HG03175 (cell line): ENCODE measurements at regions not wholly inside any gene's neighbourhood (a gene's known extent, or its start where the extent isn't known, plus 50 kb on each side); places are given as distances from the start of the nearest gene placed in this dataset.

ENCODE experiments used
- ATAC-seq: cut with Tn5 transposase; IDR thresholded peaks from one replicate; pipeline ENCODE4 v1.9.1; 2021; ENCODE audit warnings: mild to moderate bottlenecking, moderate library complexity; ENCODE audit not compliant: unreplicated experiment

DNA sequence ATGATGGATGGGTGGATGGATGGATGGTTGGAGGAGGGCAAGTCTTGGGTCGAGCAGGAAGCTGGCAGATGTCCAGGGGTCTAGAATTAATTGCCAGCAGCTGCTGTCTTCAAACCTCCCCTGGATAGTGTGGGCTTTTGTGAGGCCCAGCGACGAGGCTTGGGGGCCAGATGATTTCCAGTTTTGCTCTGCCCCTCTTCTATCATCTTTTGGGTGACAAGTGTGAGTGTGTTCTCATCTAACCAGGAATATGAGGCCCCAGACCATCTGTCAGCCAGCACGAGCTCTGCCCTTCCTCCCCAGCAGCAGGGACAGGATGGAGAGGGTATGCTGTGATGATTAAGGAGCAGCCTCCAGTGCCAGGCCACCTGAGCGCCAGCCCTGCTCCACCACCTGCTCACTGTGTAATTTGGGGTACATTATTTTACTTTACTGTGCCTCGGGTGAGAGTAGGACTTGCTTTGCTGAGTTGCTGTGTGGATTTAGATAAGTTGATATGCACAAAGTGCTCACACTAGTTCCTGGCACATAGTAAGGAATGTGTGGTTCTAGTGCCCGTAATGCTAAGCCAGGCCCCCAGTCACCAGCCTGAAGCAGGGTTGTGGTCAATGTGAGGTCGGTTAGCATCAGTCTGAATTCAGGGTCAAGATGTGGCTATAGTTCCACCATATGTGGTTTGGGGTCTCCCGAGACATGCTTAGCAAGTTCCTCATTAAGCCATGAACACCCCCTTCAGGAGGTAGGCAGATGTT lies 251.1 kb downstream of the CYP26B1 start:
- ATAC-seq = no peak

DNA sequence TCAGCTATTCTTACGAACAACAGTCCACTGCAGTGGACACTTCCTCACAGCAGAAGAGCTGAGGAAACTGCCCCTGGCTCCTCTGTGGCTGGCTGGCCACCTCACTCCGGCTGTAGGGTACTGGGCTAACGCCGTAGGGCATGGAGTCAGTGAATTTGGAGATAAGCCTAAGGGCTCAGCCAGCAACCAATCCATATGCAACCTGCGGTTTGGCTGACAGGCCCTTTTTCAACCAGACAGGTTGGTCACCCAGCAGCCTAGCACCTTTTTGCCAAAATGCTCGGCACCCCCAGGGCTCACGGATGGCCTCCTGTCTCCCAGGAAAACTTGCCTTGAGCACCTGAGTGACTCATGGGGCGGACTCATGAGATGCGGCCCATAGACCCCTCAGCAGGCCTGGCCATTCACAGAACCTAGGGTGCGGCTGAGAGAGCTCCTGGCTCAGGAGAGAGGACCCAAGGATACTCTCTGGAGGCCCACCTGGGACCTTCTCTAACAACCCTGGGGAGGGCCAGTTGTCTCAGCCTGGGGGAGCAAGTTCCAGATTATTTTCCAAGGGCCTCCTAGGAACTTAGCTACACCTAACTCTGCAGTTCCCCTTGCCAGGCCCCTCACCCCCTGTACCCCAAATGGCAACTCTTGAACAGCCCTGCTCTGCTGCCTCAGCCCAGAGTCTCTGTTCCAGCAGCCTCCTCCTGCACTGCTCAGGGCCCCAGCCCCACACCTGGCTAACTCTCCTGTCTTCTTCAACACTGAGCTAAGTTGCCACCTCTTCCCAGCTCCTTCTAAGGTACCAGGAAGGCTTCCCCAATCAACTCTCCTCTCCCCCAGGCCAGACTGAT lies 252.1 kb downstream of the CYP26B1 start:
- ATAC-seq = no peak

DNA sequence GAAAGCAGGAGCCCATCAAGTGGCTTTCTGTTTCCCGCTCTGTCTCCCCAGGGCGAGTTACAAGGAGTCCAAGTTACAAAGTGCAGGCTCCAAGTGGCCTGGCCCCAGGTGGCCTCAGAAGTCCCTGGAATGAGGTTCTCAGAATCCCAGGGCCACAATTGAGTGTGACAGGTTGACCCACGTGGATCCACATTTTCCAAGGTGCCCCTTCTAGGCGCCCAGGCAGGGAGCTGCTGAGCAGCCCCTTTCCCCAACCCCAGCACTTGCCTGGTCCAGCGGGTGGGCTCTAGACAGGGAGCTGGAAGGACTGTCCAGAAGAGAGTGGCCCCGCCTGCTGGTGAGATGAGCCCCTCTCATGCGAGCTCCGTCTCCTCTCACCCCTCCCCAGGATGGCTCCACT lies 253.4 kb downstream of the CYP26B1 start:
- no peak for ATAC-seq

DNA sequence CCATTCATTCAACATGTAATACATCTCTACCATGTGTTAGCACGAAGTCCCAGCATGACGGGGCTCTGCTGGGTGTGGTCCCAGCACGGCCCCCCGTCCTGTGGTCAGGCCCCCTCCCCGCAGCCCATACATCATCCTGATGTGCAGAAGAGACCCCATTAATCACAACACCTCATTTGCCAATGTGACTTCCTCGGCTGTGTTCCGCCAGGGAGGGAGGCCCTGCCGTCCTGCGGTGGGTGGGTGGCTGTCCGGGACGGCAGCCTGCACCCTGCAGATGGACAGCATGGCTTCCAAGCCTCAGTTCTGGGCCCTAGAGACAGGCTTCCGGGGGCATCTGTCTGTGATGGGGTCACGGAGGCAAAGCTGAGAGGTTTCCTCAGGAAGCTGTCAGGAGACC lies 254.0 kb downstream of the CYP26B1 start:
- ATAC-seq = no peak

DNA sequence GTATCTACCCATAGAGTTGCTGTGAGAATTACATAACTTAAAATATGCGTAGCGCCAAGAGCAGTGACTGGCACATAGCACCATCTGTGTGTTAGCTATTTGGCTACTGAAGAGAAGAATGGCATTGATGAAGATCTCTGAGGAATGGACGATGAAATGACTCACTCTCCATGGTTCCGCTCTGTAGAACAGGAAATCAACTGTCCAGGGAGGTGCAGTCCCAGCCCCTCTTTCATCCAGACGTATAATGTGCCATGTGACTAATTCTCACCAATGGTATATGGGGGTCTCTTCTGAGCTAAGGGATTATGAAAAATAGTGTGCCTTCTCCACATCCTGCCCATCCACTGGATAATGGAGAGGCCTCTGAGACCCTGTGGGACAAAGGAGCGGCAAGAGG lies 254.8 kb downstream of the CYP26B1 start:
- no peak for ATAC-seq

DNA sequence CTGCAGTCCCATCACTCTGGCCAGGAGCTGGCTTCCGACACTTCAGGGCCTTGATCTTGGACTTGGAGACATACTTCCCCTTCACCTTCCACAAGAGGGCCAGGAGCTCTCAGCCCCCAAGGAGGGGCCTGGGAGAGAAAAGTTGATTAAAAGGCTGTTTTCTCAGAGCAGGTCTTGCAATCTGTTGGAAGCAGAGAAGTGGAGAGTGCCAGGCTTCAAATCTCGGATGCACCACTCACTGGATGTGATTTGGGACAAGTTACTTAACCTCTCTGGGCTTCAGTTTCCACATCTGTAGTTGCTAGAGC lies 255.3 kb downstream of the CYP26B1 start:
- ATAC-seq = no peak

DNA sequence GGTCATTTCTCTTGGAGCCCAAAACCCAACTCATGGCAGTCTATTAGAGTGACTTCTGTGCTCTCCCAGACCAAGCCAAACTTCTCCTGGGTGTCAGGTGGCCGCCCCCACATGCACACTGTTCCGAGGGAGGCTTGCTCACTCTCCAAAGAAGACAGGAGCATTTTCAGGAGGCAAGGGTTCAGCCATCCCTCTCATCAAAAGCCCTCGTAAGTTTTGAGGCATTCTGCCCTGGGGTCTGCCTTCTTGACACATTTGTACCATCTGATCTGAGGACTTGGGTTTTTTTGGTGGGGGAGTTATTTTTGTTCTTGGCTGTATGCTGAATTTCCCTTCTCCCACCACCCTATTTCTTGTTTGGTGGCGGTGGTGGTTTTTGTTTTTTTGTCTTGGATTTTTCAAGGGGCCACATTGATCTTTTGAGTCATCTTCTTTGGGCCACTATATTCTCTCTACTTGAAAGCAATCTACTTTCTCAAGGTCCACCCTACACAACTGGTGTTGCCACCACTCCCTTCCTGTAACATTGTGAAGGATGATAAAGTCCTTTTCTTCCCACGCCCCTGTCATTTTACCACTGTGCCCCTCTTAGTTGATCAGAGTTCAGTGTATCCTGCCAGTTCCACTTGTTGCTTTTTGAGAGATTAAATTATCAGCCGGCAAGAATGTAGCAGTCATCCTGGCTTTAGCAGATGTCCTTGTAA lies 255.8 kb downstream of the CYP26B1 start:
- ATAC-seq = no peak

DNA sequence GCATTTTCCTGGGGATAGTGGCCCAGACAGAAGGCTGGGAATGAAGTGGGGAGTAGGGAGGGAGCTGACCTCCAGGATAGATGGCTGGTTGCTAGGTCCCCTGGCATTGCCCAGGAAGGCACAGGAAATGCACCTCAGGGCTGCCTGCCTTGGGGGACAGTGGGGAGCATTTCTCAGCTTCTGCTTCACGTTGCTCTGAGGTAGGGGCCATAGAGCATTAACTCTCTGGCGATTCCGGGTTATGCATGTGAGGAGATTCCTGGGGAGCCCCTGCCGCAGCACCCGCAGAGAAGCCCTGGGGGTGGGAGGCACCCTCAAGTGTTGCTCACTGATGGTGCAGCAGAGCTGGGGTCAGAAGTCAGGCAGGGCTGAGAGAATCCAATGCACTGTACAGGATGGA lies 256.5 kb downstream of the CYP26B1 start:
- no peak for ATAC-seq

DNA sequence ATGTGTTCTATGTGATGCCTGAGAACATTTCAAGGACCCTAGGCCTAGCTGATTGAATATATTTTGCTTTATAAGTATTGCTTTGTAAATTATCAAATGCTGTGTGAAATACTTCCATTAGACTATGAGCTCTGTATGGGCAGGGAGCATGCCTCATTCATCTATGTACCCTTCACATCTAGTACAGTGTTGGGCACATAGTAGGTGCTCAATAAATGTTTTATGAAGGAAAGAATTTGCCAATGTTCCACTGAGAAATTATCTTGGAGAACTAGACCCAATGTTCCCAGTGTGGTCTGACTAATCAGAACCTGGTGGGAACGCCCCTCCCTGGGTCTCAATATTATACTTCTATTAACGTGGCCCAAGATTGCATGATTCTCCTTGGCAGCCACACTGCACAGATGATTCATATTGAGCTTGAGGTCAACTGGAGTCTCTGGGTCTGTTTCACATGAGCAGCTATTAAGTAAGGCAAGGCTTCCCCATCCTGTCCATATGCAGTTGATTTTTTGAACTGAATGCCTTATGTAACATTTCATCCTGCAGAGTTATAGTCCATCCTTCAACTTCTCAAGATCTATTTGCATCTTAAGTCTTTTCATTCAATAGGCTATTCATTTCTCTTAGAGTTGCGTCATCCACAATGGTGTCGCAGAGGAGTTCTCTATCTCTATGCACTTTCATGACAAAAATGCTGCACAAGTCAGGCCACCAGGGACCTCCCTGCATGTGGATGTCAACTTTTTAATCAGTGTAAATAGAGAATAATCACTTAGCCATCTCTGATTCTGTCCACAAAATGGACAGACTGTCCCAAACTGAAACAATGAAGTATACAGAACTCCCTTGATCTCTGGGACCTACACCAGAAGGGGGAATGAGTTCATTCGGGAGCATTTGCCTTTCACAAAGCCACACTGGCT lies 257.6 kb downstream of the CYP26B1 start:
- no peak for ATAC-seq

DNA sequence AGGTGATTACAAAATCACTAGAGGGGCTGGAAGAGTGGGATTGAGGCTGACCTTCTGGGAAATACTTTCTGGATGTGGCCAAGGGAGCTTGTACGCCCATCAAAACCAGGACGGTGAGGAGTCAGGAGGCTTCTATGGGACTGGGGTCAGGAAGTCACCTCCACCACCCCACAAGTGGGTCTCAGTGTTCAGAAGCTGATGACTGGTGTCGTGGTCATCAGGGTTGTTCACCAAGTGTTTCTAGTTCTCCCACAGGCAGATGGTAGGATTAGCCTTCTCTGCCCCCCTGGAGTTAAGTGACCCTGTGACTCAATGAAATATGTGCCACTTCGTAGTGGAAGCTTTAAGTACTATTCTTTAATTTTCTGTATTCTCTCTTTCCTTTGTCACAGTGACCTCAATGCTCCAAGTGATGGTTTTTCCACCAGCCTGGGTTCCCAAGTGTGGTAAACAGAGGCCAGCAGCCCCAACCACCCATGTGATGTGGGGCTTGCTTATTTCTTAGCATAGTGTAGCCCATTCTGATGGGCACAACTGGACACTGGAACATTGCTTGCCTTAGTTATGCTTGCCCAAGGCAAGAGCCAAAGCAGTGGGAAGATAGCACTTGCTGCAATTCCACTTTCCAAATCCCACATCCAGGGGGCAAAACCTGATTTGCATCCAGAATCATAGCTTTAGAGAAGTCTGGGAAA lies 258.8 kb downstream of the CYP26B1 start:
- no peak for ATAC-seq

DNA sequence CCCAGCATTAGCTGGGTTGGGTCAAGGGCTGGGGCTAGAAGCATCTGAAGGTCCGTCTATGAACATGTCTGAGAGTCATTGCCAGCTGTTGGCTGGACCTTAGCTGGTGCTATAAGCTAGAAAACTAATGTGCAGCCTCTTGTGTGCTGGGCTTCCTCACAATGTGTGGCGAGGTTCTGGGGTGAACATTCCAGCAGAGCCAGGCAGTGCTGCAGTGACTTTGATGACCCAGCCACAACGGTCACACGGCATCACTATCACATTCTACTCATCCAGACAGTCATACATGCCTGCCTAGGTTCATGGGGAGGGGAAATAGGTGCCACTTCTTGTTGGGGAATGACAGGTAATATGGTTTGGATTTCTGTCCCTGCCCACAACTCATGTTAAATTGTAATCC lies 260.5 kb downstream of the CYP26B1 start:
- ATAC-seq = no peak

DNA sequence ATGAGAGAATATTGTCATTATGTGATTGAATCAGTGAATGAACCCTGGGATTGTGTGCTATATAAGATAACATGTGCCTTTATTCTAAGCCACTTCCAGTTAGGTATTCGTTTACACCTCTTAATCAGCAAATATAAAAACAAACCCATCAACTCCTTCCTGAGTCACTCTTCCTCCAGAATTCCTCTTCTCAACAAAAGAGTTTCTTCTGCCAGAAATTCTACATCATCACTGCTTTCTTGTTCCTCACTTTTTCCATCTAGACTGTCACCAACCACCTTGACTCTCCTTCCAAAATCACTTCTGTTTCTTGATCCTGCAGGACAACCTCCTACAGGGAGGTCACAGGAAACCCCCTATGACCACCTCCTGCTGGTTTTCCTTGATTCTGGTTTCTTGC lies 261.4 kb downstream of the CYP26B1 start:
- ATAC-seq = no peak

DNA sequence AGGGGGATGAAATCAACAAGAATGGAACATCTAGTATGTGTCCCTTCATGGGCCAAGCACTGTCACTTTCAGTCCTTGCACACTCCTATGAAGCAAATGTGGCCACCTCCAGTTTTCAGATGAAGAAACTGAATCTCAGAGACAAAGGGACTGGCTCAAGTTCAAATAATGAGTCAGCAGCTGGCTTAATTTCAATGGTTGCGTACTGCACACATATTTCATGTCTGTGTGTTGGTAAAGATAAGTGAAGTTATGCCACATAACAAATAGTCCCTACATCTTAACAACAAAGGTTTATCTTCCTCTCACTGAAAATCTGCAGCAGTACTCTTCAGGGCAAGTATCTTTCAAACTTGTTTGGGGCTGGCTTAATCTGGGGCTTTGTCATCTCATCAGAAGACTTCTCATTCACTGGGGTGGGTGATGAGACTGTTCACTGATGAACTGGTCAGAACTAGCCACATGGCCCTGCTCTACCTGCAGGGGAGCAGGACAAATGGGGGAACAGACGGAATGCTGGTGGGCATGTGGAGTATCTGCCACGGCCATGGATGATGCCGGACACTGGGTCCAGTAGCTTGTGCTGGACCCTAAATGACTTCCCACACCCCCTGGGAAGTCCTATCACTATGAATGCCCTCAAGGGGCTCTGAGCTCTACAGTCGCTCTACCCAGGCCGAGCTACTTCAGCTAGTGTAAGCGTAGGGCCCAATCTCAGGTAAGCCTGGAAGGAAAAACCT lies 263.2 kb downstream of the CYP26B1 start:
- no peak for ATAC-seq

DNA sequence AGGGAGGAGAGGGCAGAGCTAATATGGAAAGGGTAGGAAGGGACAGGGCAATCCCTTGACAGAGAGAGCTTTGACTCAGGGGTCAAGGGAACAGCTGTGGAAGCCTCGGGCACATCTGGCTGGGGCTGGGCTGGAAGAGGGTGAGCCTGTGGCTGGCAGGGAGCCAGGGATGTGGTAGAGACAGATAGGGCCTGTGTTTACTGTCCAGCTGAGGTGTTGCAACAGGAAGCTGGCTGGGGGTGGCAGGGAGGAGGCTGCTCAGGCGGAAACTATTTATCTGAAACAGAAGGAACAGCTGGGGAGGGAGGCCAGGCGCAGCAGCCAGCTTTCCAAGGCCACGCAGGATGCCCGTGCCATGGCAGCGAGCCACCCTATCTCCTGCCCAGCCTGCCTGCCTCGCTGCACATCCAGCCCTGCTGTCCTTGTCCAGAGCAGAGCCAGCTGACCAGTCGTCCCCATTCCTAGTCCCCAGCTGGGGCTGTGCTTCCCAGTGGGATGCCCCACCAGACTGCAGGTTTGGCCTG lies 264.7 kb downstream of the CYP26B1 start:
- ATAC-seq = no peak

DNA sequence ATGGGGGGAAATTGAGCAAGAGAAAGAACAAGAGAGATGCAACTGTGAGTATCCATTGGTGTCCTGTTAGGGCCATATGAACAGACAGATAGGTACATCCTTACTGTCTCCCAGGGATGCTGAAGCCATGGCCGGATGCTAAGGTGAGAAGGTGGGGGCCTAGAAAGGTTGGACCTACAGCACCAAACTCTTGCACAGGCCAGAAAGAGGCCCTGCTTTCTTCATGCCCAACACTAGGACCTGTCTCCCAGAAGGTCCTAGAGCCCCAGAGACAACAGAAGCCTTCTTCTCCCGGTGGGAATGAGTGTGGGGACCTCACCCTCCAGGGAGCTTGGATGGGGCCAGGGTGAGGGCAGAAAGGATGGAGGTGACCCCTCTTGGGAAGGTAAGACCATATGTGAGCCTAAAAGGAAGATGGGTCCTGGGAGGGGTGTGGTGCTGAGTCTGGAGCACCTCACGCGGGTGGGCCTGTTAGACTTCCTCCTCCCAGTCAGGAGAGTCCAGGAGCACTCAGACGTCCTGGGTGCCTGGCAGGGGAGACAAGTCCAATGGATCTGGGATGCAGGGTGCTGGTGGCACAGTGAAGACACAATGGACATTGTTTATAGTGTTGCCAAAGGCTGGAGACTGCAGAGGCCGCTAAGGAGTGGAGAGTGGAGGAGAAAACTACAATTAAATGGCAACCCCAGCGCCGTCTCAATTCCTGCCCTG lies 265.3 kb downstream of the CYP26B1 start:
- ATAC-seq = no peak

DNA sequence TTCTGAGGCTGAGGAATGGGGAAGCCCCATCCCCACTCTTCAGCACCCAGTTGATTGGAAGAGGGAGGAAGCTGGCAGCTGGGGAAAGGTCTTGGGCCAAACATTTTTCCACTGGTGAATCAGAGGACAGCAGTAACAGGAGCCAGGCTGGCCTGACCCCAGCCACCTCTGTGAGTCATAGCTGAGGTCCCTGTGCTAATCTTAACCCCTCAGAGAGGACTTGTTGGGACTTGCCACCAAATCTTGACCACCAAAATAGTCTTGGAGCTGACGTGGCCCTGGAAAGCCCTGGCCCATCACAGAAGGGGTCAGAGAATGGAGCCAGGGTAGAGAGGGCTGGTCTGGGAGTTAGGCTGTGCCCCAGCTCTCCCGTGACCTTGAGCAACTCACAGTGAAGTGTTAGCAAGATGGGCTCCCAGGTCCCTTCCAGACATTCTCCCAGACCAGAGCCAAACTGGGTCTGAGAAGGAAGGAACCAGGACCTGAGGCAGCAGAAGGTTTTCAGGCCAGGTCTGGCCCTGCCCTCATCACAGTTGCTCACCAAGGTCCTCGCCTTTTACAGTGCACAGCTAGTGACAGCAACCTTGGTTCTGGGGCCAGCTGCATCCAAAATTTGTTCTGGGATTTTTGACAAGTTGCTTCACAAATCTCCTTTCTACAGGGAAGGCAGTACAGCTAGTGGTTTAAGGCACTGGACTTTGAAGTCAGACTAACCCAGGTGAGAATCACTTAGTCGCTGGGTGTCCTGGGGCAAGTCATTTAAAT lies 266.6 kb downstream of the CYP26B1 start:
- ATAC-seq = no peak

DNA sequence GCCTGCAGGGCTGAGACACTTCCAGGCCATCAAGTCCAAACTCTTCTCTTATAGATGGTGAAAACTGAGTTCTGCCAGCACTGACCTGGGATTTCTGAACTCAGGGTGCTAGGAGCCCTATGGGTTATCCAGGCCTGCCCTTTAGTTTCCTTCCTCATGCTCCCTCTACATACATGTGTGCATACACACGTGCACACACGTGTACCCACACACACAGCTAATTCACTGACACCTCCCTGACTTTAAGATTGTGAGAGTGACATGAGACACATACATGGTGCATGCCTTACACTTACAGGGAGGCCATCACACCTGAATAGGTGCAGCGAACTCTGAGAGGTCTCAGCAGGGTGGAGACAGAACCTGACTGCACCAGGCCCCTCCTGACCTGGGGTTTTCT lies 267.4 kb downstream of the CYP26B1 start:
- no peak for ATAC-seq
